HepG2 (cell line): ENCODE measurements at regions not wholly inside any gene's neighbourhood (a gene's known extent, or its start where the extent isn't known, plus 50 kb on each side); places are given as distances from the start of the nearest gene placed in this dataset.
A peak's percentile ranks its signal among the peaks of the same experiment; 100 is the strongest.

ENCODE experiments used
- AKAP8 ChIP-seq: sonication (generic); formaldehyde crosslinking; IDR thresholded peaks from 2 replicates; pipeline ENCODE4 v1.5.1; 2020; ENCODE audit warnings: mild to moderate bottlenecking, missing genetic modification reagents
- GMEB1 ChIP-seq: sonication (generic); formaldehyde crosslinking; IDR thresholded peaks from 2 replicates; pipeline ENCODE4 v1.5.1; 2020; ENCODE audit warnings: missing genetic modification reagents, mild to moderate bottlenecking, borderline replicate concordance
- HBP1 ChIP-seq: IDR thresholded peaks from 2 replicates; pipeline ENCODE4 v1.6.1; 2016; ENCODE audit warnings: low read depth, control low read depth
- HMGXB3 ChIP-seq: sonication (generic); formaldehyde crosslinking; IDR thresholded peaks from 2 replicates; pipeline ENCODE4 v1.4.0; 2020; ENCODE audit warnings: missing genetic modification reagents, borderline replicate concordance
- HOXA9 ChIP-seq: sonication (generic); formaldehyde crosslinking; IDR thresholded peaks from 2 replicates; pipeline ENCODE4 v1.8.1; 2022; ENCODE audit warnings: missing genetic modification reagents, mild to moderate bottlenecking, moderate library complexity, borderline replicate concordance
- MIXL1 ChIP-seq: IDR thresholded peaks from 2 replicates; pipeline ENCODE4 v1.6.1; 2016
- NFE2 ChIP-seq: sonication (generic); formaldehyde crosslinking; IDR thresholded peaks from 2 replicates; pipeline ENCODE4 v1.4.0; 2020; ENCODE audit warnings: missing genetic modification reagents
- NPAS2 ChIP-seq: sonication (generic); formaldehyde crosslinking; IDR thresholded peaks from 2 replicates; pipeline ENCODE4 v1.8.0; 2022; ENCODE audit warnings: mild to moderate bottlenecking, missing genetic modification reagents, borderline replicate concordance
- RNF2 ChIP-seq: fragments of 450-650 bp; conservative IDR thresholded peaks from 2 replicates; pipeline ENCODE4 v1.6.1; 2016; ENCODE audit warnings: low read depth
- SAFB2 ChIP-seq: sonication (generic); formaldehyde crosslinking; IDR thresholded peaks from 2 replicates; pipeline ENCODE4 v1.5.1; 2020; ENCODE audit warnings: missing genetic modification reagents, low read depth, mild to moderate bottlenecking, borderline replicate concordance
- SMAD1 ChIP-seq: sonication (generic); formaldehyde crosslinking; IDR thresholded peaks from 2 replicates; pipeline ENCODE4 v1.4.0; 2020; ENCODE audit warnings: missing genetic modification reagents, low read depth, mild to moderate bottlenecking, borderline replicate concordance
- TBP ChIP-seq: sonication (generic); formaldehyde crosslinking; IDR thresholded peaks from 2 replicates; pipeline ENCODE4 v1.5.0; 2020; ENCODE audit warnings: missing genetic modification reagents
- ZNF225 ChIP-seq: sonication (generic); formaldehyde crosslinking; IDR thresholded peaks from 2 replicates; pipeline ENCODE4 v1.4.0; 2020; ENCODE audit warnings: mild to moderate bottlenecking, missing genetic modification reagents
- ZNF253 ChIP-seq: sonication (generic); formaldehyde crosslinking; IDR thresholded peaks from 2 replicates; pipeline ENCODE4 v1.8.0; 2022; ENCODE audit warnings: mild to moderate bottlenecking, missing genetic modification reagents, borderline replicate concordance
- ZNF329 ChIP-seq: sonication (generic); formaldehyde crosslinking; IDR thresholded peaks from 2 replicates; pipeline ENCODE4 v1.9.0; 2021; ENCODE audit warnings: low read depth, mild to moderate bottlenecking, missing genetic modification reagents
- ZNF607 ChIP-seq: sonication (generic); formaldehyde crosslinking; IDR thresholded peaks from 2 replicates; pipeline ENCODE4 v1.5.1; 2020; ENCODE audit warnings: missing genetic modification reagents, mild to moderate bottlenecking, borderline replicate concordance
- ZNF703 ChIP-seq: sonication (generic); formaldehyde crosslinking; IDR thresholded peaks from 2 replicates; pipeline ENCODE4 v1.5.1; 2020; ENCODE audit warnings: missing genetic modification reagents, mild to moderate bottlenecking, moderate library complexity, borderline replicate concordance
- ZNF775 ChIP-seq: sonication (generic); formaldehyde crosslinking; IDR thresholded peaks from 2 replicates; pipeline ENCODE4 v1.4.0; 2020; ENCODE audit warnings: missing genetic modification reagents, mild to moderate bottlenecking, moderate library complexity, borderline replicate concordance
- TF ChIP-seq, protein P1 (sequence below): sonication (generic); formaldehyde crosslinking; IDR thresholded peaks from 2 replicates; pipeline ENCODE4 v1.4.0; 2020; ENCODE audit warnings: missing genetic modification reagents

GRCh38 chr2:8534729-8535468 is 147.0 kb upstream of the ID2 start (continued):
- TF ChIP-seq HBP1 (CRISPR knock-in tag) = no peak
- no peak for TF ChIP-seq NPAS2
- TF ChIP-seq GMEB1 (CRISPR knock-in tag) = no peak
- no peak for TF ChIP-seq ZNF703
- TF ChIP-seq ZNF329 (CRISPR knock-in tag) = no peak
- no peak for TF ChIP-seq MIXL1 (CRISPR knock-in tag)
- TF ChIP-seq SAFB2 (CRISPR knock-in tag) = no peak
- TF ChIP-seq ZNF253 (CRISPR knock-in tag) = no peak
- TF ChIP-seq RNF2 = no peak
- no peak for TF ChIP-seq TBP (CRISPR knock-in tag)
- TF ChIP-seq SMAD1 = no peak
- TF ChIP-seq HMGXB3 (CRISPR knock-in tag) = no peak
- 0 out of 2 replicates have a peak, but pooled peaks have one; percentile 31 for TF ChIP-seq ZNF607
- no peak for TF ChIP-seq ZNF225 (CRISPR knock-in tag)
- no peak for TF ChIP-seq AKAP8 (CRISPR knock-in tag)
- TF ChIP-seq HOXA9 (CRISPR knock-in tag) = no peak
- TF ChIP-seq ZNF775 (CRISPR knock-in tag) = no peak
- TF ChIP-seq, protein P1, sequence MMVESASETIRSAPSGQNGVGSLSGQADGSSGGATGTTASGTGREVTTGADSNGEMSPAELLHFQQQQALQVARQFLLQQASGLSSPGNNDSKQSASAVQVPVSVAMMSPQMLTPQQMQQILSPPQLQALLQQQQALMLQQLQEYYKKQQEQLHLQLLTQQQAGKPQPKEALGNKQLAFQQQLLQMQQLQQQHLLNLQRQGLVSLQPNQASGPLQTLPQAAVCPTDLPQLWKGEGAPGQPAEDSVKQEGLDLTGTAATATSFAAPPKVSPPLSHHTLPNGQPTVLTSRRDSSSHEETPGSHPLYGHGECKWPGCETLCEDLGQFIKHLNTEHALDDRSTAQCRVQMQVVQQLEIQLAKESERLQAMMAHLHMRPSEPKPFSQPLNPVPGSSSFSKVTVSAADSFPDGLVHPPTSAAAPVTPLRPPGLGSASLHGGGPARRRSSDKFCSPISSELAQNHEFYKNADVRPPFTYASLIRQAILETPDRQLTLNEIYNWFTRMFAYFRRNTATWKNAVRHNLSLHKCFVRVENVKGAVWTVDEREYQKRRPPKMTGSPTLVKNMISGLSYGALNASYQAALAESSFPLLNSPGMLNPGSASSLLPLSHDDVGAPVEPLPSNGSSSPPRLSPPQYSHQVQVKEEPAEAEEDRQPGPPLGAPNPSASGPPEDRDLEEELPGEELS (CRISPR knock-in tag) = no peak; the same call in 1 of the 2 replicates
- no peak for TF ChIP-seq NFE2
